ENCODE measurements at regions not wholly inside any gene's neighbourhood (a gene's known extent, or its start where the extent isn't known, plus 50 kb on each side); places are given as distances from the start of the nearest gene placed in this dataset.

DNA sequence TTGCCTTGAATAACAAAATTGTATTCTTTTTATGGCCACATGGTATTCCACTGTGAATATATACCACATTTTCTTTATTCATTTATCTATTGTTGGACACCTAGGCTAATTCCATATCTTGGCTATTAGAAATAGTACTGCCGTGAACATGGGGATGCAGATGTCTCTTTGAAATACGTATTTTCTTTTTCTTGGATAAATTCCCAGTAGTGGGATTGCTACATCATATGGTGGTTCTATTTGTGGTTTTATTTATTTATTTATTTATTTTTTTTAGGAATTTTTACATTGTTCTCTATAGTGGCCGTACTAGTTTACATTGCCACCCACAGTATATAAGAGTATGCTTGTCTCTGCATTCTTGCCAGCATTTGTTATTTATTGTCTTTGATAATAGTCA is 679.8 kb upstream of the NRXN1 start:
- TF ChIP-seq, protein P1, sequence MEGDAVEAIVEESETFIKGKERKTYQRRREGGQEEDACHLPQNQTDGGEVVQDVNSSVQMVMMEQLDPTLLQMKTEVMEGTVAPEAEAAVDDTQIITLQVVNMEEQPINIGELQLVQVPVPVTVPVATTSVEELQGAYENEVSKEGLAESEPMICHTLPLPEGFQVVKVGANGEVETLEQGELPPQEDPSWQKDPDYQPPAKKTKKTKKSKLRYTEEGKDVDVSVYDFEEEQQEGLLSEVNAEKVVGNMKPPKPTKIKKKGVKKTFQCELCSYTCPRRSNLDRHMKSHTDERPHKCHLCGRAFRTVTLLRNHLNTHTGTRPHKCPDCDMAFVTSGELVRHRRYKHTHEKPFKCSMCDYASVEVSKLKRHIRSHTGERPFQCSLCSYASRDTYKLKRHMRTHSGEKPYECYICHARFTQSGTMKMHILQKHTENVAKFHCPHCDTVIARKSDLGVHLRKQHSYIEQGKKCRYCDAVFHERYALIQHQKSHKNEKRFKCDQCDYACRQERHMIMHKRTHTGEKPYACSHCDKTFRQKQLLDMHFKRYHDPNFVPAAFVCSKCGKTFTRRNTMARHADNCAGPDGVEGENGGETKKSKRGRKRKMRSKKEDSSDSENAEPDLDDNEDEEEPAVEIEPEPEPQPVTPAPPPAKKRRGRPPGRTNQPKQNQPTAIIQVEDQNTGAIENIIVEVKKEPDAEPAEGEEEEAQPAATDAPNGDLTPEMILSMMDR (IDR thresholded peaks at IDR 0.05; ENCODE audit: low read depth, low read length, poor library complexity, severe bottlenecking), result no peak
- TF ChIP-seq EZH2phosphoT487 (IDR thresholded peaks at IDR 0.05; ENCODE audit: borderline replicate concordance, low read length), result no peak

Data from DOHH2 (cell line).